T-helper 1 cell treated with Interleukin-12 subunit alpha and Interleukin-12 subunit beta and Interleukin-4 antibody, amounts not matched to agents 30 ng/mL and 1 ng/mL, for 36 hours (primary cell): ENCODE measurements at regions not wholly inside any gene's neighbourhood (a gene's known extent, or its start where the extent isn't known, plus 50 kb on each side); places are given as distances from the start of the nearest gene placed in this dataset.
"Not testable (repeated sequence)": the region's sequence is repeated elsewhere in the genome, so short reads cannot be mapped to it uniquely, and the experiment has no call there.

Experiments used
- intact Hi-C: fragments of 100-400 bp; cut with micrococcal nuclease; formaldehyde crosslinking; loops from one replicate; pipeline ENCODE4 v1.15.1; 2024

DNA sequence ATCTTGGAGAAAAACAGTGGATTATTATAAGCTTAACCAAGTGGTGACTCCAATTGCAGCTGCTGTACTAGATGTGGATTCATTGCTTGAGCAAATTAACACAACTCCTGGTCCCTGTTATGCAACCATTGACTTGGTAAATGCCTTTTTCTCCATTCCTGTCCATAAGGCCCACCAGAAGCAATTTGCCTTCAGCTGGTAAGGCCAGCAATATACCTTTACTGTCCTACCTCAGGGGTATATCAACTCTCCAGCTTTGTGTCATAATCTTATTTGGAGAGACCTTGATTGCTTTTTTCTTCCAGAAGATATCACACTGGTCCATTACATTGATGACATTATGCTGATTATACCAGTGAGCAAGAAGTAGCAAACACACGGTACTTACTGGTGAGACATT is 560.8 kb downstream of the PTPRU start:
- intact Hi-C loops: not testable (repeated sequence)

DNA sequence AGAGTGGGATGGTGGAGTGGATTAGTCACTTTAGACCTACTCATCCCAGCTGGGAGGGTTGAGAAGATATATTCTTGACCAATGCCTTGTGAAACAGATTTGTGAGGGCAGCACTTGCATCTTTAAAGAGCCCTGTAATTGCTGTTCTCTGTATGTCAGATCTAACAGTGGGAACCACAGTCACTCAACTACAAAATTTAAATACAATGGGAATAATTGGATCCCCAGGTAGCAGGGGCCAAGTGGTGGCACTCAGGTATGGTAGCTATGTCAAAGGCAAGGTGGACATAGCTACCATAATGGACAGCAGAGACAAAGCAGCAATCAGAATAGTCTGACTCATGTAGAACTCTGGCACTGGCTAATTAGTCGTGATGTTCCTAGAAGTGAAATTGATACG is 559.6 kb downstream of the PTPRU start:
- intact Hi-C loops: not testable (repeated sequence)

DNA sequence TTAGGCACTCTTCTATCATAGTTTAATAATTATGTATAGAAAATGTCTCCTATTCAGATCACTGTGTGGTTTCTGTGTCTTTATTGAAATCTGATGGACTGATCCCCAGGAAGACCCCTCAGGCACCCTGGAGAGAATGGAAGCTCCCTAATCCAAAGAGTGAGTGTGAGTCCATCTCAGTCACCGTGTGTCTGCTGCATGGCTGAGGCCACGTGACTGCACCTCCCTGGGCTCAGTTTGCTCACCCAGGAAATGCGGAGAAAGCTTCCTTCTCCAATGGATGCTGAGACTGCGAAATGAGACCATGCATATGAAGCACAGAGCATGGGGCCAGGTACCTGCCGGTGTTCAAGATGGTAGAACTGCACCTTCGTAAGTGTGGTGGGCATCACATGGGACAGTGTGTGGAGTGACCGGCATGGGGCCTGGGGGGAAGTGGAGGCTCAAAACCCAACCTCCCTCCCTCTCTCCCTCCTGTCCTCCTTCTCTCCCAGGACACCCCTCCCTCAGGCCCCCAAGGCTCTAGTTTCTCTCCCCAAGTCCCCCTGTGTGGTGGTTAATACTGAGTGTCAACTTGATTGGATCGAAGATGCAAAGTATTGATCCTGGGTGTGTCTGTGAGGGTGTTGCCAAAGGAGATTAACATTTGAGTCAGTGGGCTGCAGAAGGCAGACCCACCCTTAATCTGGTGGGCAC is 557.5 kb downstream of the PTPRU start:
- intact Hi-C loops: loop anchor here (1.0 to 2.0 kb wide), 4 partner anchors 55 to 586 kb away; no protein-coding TSS in a partner anchor

DNA sequence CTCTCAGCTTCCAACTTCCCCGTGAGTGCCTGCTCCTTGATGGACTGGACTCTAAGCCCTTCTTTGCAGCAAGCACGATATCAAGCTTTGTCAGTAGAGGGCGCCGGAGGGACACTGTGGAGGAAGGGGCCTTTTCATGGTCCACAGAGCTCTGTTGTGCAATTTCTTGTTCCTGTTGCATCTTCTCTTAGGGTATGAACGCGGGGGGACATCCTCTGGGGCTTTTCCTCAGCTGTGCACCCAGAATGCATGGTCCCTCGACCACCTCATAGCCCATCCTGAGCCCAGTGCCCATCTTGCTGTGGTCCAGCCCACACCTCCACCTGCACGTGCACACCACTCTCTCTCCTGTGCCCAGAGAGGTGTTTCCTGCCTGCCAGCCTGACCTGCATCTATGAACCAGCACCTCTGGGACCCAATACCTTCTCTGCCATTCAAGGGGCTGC is 556.8 kb downstream of the PTPRU start:
- intact Hi-C loops: loop anchor here (1.0 to 2.0 kb wide), 4 partner anchors 56 to 587 kb away; no protein-coding TSS in a partner anchor

DNA sequence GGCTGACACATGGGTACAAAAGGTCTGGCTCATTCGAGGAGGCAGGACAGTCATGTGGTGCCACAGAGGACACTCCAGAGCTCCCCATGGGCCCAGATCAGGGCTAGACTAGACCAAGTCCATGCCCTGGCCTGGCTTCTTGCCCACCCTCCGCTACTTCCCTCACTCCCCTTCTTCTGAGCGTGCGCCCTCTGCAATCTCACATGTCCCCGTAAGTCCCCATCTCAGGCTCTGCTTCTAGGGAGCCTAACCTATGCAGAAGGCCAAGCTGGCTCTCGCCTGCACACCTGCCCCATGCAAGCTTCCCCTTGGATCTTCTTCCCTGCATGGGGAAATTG is 553.6 kb downstream of the PTPRU start:
- intact Hi-C loops: no loop called here

DNA sequence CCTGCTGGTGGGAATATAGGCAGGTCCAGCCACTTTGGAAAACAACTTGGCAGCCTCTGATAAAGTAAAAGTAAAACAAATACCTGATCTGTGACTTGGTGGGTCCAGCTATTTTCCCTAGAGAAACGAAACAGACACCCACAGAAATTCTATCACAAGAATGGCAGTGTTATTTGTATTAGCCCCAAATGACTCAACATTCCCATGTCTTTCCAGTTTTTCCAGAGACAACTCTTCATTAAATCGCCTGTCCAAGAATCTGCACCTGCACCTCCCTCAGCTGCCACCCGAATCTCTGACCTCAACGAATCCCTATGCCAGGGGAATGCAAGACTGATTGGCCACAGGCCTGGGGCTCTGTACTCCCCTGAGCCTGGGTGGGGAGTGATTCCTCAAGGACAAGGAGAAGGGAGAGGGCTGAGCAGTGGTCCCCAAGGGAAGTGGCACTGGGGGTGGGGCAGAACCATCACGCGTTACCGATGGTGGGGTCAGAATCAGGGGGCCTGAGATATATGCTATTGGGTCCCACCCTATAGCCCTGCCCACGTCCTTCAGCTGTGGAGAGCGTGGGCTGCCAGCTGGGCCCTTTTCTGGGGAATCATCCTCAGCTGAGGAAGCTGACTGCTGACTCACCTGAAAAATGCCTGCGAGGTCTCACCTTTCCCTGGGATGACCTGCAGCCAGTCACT is 553.0 kb downstream of the PTPRU start:
- intact Hi-C loops: no loop called here

DNA sequence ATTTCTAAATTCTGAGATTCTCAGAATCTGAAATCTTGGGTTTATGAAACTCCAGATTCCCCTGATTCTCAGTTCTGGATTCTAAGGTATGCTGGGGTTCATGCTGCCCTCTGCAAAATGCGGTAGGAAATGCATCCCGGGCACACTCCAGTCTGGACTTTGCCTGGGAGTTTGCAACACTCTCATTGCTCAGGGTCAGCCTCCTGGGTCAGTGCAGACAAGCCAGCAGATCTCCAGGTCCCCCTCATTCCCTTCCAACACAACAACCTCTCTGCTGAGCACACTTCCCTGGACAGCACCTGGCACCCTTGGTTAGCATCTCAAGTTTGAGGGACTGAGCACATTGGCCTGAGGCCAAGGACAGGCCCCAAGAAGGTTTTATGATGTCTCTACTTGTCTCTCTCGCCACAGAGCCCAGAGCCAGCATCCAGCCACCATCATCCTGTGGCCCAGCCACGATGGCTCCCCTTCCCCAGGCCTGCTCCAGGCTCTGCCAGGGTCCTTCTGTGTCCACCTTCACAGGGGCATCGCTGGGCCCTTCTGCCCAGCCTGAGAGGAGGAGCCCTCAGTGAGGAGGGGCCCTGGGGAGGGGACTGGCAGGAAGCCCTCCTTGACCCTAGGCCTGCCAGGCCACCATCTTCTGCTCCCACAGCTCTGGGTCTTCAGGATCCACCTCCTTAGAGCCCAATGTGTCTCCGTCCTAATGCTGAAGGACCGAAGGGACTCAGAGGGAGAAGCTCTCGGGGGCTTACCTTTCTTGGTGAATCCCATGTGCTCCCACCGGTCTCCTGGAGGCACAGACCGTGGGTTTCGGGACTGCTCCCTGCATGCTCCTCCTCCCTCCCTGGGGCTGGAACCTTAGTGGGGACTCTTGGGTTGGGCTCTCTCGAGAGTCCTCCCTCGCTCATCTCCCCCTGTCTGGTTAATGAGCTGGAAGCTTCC is 550.7 kb downstream of the PTPRU start:
- intact Hi-C loops: no loop called here

DNA sequence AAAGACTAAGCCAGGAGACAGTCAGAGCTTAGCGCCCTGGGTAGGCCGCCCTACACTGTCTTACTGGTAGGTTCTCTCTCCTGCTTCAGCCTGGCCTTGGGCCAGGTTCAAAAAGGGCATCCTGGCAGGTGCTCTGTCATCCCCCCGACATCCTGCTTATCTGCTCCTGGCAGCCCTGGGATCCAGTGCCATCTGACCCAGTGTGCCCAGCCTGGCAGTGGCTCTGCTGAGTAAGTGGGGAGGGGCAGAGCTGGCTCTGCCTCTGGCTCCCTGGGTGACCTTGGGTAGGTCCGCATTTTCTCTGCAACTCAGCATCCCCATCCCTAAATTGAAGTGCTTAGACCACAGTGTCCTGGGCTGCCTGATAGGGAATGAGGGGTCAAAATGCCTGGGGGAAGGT is 549.9 kb downstream of the PTPRU start:
- intact Hi-C loops: no loop called here

DNA sequence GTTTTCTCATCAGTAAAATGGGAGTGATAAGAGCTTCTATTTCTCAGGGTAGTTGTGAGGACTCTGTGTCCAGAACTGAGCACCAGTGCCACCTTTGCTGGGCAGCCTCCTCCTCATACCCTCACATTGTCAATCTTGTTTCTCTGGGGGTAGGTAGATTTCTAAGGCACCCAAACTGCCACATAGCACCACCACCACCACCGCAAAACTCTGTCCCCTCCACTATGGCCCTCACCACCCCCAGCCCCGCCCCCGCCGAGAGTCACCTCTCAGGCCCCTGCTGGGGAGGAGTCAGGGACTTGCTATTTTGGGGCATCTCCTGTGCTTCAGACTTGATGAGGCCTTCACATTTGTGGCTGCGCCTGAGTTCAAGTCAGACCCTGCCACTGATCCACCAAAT is 549.2 kb downstream of the PTPRU start:
- intact Hi-C loops: no loop called here

DNA sequence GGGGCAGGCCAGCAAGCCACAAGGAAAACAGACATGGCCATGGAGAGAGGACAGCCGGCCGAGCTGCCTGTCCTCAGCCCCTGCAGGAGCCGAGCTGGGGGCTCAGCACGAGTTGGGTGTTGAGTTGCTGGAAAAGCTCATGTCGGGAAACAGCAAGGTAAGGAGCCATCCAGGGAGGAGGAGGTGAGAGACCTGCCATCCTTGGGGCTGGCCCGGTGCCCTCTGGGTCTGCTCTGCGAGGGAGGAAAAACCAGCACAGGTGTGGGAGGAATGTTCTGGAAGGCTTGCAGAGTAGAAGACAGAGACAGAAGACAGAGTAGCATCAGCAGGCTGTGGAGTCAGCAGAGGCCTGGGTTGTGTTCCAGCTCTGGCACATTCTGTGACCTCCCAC is 548.8 kb downstream of the PTPRU start:
- intact Hi-C loops: no loop called here

DNA sequence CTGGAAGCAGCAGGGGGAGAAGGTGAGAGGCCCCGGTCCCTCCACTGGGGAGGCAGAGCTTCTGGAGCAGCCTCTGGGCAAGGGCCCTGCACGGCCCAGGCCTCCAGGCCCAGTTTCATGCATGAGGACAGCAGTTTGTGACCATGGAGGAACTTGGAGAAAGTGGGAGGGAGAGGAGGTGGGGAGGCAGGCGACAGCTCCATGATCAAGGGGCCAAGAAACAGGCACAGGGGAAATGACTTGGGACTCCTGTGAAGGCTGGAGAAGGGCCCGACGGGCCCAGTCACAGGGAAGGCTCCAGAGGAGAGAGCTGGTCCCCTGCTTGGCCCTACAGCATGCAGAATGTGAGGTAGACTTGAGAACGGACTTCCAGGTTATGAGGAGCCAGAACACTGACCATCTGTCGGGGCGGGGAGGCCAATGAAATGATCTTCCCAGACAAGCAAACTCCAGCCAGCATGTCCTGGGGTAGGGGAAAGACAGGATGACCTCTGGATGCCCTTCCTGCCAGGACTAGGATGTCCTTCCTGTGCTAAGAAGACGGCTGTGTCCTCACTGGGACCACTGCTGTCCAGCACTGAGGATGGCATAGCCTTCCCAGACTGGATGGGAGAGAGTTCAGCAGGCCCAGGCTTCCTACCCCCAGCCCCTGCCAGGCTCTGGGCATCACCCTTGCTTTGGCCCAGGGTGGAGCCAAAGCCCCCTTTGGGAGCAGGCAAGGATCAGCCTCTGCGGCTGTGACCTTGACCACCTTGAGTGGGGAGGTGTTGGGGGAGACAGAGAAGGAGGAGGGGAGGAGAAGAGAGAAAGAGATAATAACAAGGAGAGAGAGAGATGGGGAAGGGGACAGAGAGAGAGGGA is 548.2 kb downstream of the PTPRU start:
- intact Hi-C loops: no loop called here

DNA sequence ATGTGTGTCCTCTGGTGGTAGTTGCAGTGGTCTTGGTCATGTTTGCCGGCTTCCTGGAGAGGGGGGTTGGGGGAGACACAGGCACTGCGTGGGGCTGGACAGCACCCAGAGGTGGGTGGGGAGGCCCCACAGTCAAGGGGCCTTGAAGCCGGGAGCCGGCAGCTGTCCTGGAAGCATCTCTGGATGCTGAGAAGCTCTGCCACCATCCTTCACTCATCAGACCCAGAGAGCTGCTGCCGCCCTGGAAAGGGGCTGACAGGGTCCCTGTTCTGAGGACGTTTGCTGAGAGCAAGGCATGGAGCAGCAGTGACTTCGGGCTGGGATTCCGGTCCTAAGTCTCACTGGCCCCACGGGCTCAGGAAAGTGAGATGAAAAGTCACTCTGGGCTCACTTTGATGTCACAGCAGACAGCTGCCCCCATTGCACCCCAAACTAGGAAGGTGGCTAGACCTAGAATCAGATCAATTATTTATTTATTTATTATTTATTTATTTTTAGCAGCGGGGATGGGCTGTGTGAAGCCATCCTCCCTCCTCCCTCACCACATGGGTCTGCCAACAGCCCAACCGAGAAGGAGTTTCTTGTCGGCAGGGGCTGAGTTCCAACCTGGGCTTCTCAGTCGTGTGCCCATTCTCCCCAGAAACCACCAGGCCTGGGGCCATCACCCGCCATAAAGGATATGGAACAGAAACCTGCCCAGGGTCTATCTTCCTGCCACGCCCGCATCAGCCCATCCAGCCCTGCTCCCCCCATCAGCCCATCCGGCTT is 547.4 kb downstream of the PTPRU start:
- intact Hi-C loops: no loop called here

DNA sequence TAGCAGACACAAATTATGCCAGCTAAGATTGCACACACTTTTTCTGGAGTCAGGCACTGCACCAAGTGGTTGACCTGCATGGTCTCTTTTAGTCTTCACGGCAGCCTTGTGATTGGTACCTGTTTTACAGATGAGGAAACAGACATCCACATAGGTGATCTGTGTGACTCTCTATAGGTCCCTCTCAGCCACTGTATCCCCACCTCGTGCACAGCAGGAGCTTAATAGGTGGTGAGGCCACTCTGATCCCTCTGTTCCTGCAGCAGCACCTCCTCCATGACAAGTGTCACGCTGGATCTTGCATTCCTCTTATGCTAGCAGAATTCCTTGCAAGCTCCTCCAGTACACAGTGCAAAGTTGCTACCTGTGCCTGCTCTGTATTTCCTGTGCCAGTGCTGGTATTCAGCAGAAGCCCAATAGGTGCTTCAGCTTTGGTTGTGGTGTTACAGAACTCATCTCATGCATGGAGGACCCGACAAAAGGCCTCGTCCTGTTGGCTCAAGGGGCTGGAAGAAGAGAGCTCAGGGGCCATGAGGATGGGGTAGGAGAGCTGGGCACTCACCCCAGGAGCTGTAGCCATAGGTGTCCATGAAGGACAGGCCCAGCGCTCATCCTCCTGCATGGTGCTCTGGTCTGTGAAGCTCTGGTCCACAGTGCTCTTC is 546.7 kb downstream of the PTPRU start:
- intact Hi-C loops: no loop called here

DNA sequence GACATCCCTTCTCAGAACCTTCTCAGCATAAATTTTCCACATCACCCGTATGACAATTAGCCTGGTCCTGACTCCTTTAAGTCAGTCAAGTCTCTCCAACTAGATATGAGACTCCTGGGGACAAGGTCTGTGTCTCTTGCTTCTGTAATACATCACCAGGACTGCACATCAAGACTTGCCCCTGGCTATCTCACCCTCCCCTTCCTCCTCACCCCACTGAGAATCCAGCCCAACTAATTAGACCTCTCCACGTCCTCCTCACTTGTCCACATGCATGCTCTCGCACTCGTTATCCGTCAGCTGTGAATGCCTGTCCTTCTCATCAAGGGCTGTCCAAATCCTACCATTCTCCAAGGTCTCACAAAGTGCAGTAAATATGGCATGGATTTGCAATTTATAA is 542.8 kb downstream of the PTPRU start:
- intact Hi-C loops: no loop called here

DNA sequence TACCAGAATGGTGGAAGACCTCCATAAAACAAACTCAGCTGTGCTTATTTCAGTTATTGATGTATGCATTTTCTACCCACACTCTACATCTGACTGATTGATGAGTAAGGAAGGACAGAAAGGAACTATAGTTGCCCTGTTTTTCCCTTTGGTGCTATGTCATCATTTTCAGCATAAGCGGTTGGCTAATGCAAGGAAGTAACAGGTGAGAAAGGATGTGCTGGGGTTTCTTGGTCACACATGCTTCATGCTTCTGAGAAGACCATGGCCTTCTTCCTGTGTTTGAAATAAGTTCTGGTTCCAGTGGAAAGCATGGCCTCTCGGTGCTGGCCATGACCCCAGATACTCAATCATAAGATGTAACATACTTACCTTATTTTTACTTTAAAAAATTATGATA is 541.2 kb downstream of the PTPRU start:
- intact Hi-C loops: loop anchor here (2.0 kb wide), 1 partner anchor 65 kb away; no protein-coding TSS in a partner anchor

DNA sequence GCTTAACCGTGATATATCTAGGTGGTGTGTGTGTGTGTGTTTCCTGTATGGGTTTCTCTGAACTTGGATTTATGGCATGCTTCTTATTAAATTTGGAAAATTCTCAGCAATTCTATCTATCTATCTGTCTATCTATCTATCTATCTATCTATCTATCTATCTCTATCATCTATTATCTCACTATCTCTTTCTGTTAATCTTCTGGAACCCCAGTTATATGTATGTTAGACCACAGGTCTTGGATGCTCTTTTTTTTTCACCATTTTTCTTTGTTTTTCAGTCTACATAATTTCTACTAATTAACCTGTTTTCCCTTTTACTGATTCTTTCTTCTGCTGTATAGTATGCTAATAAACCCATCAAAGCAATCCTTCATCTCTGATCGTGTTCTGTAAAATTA is 538.0 kb downstream of the PTPRU start:
- intact Hi-C loops: no loop called here

DNA sequence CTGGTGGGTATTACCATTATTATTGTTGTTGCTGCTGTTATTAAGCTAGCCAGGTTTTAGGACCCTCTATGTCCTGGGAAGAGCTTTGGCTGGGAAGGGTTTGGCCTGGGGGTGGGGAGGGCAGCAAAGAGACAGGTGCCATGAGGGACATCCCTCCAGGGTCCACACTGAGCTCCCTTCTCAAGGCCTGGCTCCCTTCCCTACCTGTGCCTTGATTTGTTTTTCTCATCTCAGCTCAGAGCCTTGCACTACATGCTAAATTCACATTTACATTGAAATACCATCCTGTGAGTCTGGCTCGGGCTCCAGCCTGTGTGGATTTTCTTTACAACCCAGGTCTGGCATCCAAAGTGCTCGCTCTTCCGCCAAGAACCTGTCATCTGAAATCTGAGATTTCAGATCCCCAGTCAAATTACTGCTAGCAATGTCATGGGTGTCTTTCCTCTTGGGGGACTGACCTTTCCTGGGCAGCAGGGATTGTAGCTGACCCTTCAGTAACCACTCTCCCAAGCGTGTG is 536.3 kb downstream of the PTPRU start:
- intact Hi-C loops: no loop called here

DNA sequence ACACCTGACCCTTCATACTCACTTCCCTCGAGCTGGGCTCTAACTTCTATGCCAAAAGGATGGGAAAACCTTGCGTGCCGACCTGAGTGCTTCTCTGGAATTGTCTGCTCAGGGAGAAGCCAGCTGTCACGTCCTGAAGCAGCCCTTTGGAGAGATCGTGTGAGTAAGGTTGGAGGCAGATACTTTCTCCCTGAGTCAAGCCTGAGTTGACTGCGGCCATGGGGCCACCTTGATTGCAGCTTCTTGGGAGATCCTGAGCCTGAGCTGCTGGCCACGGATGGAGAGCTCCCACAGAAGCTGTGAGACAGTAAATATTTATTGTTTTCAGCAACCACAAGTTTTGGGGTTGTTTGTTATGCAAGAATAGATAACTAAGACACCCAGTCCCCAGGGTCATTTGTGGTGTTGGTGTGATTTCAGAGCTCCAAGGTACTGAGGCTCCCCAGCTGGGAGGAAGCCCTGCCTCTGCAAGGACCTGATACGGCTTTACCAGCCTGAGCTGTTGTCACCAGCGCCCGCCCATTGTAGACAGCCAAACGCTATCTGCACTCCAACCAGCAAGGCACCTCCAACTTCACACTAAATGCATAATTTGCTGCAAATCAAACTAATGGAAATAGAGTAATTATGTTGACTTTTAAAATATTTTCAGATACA is 531.6 kb downstream of the PTPRU start:
- intact Hi-C loops: no loop called here

DNA sequence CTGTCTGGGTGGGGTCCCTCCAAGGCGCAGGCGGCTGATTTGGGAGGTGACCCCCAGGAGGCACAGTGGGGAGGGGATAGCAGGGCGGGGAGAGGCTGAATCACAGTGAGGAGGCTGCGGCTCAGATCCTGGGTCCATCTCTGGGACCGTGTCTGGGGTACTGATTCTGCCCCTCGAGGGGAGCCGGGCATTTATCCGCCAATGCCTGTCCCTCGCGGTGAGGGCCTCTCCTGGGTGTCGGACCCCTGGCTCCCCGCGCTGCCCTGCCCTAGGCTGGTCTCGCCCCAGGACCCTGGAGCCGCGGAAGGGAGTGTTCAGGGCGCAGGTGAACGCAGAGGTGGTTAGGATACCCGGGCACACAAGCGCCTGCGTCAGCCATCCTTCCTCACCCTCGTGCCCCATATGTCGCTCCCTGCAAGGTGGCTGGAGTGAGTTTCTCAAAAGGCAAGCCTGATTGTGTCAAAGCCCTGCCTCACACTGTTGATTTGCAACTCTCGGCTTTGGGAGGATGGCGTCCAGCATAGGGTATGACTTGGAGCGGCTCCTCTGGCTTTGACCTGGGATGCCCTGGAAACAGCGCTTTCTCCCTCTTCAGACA is 530.9 kb downstream of the PTPRU start:
- intact Hi-C loops: no loop called here
